ENCODE measurements at regions not wholly inside any gene's neighbourhood (a gene's known extent, or its start where the extent isn't known, plus 50 kb on each side); places are given as distances from the start of the nearest gene placed in this dataset.

- TF ChIP-seq, protein P1, sequence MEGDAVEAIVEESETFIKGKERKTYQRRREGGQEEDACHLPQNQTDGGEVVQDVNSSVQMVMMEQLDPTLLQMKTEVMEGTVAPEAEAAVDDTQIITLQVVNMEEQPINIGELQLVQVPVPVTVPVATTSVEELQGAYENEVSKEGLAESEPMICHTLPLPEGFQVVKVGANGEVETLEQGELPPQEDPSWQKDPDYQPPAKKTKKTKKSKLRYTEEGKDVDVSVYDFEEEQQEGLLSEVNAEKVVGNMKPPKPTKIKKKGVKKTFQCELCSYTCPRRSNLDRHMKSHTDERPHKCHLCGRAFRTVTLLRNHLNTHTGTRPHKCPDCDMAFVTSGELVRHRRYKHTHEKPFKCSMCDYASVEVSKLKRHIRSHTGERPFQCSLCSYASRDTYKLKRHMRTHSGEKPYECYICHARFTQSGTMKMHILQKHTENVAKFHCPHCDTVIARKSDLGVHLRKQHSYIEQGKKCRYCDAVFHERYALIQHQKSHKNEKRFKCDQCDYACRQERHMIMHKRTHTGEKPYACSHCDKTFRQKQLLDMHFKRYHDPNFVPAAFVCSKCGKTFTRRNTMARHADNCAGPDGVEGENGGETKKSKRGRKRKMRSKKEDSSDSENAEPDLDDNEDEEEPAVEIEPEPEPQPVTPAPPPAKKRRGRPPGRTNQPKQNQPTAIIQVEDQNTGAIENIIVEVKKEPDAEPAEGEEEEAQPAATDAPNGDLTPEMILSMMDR (IDR thresholded peaks at IDR 0.05) = no peak
- no peak for TF ChIP-seq POLR2A (IDR thresholded peaks at IDR 0.05)
These were observed 1448.9 kb upstream of the CDH6 start for GRCh38 chr5:29744618-29745017.

Measured in ovary (tissue), 3 donors.